ENCODE measurements at regions not wholly inside any gene's neighbourhood (a gene's known extent, or its start where the extent isn't known, plus 50 kb on each side); places are given as distances from the start of the nearest gene placed in this dataset.

DNA sequence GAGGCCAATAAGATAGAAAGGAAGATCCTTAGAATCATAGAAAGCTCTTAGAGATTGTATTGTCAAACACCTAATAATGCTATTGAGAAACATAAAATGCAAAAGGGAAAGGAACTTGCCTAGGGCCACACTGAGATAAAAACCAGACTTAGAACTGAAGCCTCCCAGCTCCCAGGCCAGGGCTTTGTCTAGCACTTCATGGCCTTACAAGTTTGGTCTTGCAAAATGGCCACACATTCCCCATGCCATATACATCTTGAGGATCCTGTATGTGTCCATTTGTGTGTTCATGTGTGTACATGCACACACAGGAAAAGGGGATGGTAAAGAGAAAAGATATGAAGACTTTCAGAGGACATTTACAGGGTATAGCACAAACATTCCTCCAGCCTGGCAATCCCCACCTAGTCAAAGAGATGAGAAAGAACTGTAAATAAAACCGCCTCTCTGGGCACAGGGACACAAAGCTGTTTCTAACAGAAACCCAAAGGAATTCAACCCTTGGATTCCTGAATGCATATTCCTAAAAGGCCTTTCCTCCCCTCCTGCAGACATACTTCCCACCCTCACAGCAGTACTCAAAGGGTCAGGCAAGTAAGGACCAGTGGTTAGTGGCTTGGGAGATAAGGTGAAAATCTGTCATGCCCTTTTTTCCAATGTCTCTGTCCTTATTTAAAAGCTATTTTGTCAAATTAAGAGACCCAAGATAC is 99.7 kb upstream of the KLHL29 start:
- DNase-seq (ENCODE audit: low spot score) (no peak), ATAC-seq (no peak)

- DNase-seq (ENCODE audit: low spot score) (no peak), ATAC-seq (no peak)
These were observed 98.8 kb upstream of the KLHL29 start for GRCh38 chr2:23286031-23286757.

DNA sequence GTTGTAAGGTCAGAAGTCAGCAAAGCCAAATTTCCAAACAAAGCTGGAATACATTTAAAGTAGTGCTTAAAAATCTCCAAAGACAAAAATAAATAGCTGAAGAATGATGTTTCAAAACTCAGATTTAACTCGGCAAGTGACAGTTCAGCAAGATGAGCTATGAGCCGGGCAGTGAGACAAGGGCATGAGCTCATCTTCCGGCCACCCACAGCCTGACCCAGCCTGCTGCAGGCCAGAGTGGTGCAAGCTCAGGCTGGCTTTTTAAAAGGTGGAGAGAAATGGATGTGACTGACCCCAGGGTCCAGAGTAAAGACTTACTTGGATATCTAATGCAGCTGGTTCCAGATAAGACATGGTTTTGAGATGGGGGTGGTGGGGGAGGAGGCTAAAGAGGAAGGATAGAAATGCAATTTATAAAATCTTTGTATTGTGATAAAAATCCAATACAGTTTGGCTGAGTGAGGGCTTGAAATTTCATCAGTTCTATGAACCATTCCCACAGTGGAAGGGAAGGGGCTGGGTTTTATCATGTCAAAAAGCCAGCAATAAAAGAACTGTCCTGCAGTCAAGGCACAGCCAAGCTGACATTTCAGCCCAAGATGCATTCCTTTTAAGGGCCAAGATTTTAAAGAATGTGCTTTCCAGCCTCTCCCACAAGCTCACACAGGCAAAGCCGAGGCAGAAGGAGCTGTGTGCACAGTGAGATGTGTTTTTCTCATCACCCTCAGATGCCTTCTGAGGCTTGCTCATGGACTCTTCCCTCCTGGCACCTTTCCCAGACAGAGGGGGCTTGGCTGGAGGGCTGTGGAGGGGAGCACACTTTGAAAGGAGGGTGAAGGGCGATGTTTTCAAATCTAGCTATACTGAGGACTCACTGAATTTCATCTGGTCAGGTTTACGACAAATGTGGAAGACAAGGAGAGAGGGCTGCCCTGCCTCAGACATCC is 97.9 kb upstream of the KLHL29 start:
- ATAC-seq (peak; percentile 92), DNase-seq (ENCODE audit: low spot score) (peak; percentile 51)

DNA sequence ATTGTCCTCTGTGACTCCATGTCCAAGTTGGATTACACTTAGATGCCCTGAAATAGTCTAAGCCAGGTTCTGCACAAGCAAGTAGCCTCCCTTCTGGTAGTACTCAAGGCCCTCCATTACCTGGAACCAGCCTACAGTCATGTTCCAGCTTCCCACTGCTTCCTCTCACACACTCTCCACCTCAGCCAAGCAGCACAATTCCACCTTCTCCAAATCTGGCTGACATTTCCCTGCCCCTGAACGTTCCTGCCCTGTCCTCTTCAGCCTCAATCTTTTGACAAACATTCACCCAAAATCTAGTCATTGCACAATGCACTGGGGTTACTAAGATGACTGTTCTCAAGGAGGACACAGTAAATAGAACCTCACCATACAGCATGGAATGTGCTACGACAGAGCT is 95.3 kb upstream of the KLHL29 start:
- no peak for ATAC-seq

DNA sequence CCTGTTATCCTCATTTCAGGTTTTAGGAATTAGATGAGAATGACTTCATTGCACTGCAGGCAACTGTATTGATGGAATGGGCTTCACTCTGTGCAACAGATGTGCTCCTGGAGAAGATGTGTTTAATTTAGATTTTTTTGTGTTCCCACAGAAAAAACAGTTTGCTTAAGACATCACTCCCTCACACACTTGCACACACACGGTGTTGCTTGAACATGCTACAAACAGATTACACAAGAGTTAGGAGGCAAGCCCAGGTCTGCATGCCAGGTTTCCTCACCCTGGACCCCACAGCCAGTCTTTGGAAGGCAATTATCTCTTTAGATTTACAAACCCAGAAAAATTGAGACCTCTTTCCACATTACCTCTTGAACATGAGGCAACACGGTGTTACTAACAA is 93.7 kb upstream of the KLHL29 start:
- peak; percentile 50 for DNase-seq (ENCODE audit: low spot score)
- ATAC-seq = peak; percentile 70

More for the DNA sequence above, 95.3 kb upstream of the KLHL29 start:
- no peak for DNase-seq (ENCODE audit: low spot score)

- DNase-seq (ENCODE audit: low spot score) (no peak), ATAC-seq (peak; percentile 47)
These were observed 93.0 kb upstream of the KLHL29 start for GRCh38 chr2:23292024-23292423.

DNA sequence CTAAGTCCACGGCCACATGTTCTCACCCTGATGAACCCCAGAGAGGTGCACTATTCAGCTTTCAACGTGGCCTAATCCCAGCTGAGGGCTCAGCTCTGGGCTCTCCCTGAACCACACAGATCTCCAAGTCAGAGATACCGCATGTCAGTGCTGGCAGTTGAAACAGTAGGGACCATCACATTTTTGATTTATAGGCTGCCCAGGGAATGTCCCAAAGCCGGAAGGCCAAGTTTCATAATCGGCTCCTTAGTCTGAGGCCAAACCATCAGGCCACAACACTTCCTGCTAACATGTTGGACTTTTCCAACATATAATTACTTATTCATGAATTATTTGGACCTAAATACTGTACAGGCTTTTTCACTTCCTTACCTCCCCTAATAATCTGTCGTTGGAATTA is 91.9 kb upstream of the KLHL29 start:
- DNase-seq (ENCODE audit: low spot score) (peak; percentile 61), ATAC-seq (peak; percentile 61)

DNA sequence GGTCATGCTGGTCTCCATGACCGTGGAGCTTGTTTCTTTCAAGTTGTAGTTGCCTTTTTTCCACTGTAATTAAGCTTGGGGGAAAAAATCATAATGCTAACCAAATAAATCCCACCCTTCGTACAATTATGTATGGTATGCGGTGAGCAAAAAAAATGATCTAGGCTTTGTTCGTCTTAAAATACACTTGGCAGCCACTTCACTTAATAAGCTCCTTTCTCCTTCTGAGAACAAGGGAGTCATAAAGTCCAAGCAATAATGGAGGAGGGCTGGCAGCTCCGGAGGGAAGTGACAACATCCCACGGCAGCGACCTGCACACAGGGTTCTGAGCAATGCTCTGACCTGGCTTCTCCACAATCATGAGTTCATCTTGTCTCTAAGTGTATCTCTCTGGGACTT is 91.2 kb upstream of the KLHL29 start:
- ATAC-seq = no peak
- no peak for DNase-seq (ENCODE audit: low spot score)

GRCh38 chr2:23294238-23294637 is 90.7 kb upstream of the KLHL29 start:
- no peak for DNase-seq (ENCODE audit: low spot score)
- peak; percentile 29 for ATAC-seq

GRCh38 chr2:23296691-23297090 is 88.3 kb upstream of the KLHL29 start:
- DNase-seq (ENCODE audit: low spot score) (no peak), ATAC-seq (no peak)

- ATAC-seq (no peak), DNase-seq (ENCODE audit: low spot score) (no peak)
These were observed 87.9 kb upstream of the KLHL29 start for GRCh38 chr2:23297112-23297511.

- ATAC-seq = no peak
- no peak for DNase-seq (ENCODE audit: low spot score)
These were observed 86.4 kb upstream of the KLHL29 start for GRCh38 chr2:23298551-23298950.

DNA sequence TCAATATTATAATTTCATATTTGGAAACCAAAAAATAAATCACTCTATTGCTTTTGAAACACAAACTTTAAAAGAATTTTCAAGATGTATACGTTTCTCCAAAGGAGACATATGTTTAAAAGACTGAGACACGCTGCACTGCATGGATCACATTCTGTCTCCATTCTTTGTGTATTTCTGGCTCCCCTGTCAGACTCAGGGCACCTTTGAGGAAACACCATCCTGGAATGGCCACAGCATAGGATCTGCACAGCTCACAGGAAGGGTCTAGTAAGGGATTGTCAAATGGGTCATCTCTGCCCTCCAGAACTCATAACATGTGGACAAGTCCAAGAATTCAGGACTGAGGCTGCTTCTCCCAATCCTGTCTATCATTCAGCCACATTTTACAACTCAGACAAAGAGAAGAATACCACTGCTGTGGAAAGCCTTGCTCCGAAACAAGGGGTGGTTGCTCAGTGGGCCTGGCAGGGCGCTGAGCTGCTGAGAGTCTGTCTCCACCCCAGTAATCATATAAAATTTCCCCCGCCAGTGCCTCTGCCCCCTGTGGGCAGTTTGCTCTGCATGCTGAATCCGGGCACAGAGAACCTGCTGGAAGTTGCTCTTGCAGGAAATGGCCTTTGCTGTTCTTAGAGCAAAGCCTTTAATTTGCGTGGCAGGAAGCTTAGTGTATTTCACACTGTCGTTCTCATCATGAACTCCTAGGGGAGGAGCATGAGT is 85.3 kb upstream of the KLHL29 start:
- ATAC-seq = no peak
- DNase-seq (ENCODE audit: low spot score) = no peak

DNA sequence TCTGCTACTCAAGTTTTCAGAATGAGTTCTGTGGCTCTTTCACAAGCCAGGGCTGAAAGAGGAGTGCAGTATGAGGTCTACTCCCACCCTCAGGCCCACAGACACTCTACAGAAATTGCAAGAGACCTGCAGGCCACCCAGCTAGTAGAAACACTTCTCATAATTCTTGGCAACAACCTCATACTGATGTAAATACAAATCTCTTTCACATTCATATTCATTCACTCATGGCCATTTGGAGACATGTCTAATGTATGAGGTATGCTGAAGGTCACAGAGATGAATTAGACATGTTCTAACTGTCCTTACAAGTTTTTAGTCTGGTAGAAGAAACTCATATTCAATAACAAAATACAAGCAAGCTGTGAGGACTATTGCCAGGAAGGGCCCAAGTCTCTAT is 83.8 kb upstream of the KLHL29 start:
- DNase-seq (ENCODE audit: low spot score) (no peak), ATAC-seq (no peak)

GRCh38 chr2:23302591-23302990 is 82.4 kb upstream of the KLHL29 start:
- DNase-seq (ENCODE audit: low spot score) (no peak), ATAC-seq (no peak)

DNA sequence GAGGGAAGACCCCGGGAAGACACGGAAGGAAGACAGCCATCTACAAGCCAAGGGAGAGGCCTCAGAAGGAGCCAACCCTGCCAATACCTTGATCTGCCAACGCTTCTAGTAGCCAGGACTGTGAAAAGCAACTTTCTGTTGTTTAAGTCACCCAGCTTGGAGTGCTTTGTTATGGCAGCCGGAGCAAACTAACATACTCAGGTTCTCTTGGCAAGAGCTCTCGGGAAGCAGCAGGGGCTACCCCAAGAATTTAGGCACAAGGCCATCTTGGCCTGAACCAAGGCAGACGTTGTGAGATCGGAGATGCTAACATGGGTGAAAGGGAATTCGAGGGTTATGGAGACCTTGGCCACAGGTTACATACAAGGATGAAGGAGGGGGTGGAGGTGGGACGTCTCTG is 78.6 kb upstream of the KLHL29 start:
- DNase-seq (ENCODE audit: low spot score) (no peak), ATAC-seq (no peak)

DNA sequence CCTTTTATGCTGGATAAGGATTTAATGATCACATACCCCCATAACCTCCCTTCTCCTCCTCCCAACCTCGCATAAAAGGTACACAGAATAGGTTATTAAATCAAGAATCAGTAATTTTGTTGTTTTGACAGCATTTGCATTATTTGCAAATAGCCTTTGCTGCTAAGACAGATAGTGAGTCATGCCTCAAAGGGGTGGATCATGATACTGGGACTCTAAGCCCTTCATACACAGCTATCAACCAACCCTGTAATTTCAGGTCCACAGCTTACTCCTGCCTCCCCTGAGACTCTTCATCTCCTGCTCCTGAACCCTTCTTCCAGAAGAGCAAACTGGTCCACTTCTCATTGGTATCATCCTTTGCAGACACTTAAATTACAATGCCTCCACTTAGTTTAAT is 73.8 kb upstream of the KLHL29 start:
- no peak for ATAC-seq

GRCh38 chr2:23312996-23313606 is 71.9 kb upstream of the KLHL29 start:
- DNase-seq (ENCODE audit: low spot score) = no peak
- ATAC-seq = no peak

More for the DNA sequence above, 73.8 kb upstream of the KLHL29 start:
- DNase-seq (ENCODE audit: low spot score) = no peak

GRCh38 chr2:23314687-23315086 is 70.3 kb upstream of the KLHL29 start:
- DNase-seq (ENCODE audit: low spot score) = no peak
- peak; percentile 29 for ATAC-seq

DNA sequence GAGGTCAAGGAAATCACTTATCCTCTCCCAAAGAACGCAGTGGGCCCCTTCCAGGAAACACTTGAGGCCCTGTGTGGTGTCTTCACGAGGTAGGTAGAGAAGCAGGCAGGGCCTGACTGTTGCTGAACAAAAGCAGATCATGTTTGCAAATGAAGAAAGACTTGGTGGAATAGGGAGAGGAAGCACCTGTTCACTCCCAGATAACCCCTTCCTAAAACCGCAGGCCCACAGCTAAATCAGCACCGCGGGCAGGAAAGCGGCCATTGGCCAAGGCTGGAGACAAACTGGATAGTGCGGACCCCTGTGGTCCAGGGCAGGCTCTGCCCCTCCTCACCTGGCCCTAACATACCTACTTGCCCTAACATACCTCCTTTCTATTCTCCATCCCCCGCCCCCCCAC is 64.9 kb upstream of the KLHL29 start:
- DNase-seq (ENCODE audit: low spot score) (no peak), ATAC-seq (no peak)
